GM12878 (cell line): ENCODE measurements at regions not wholly inside any gene's neighbourhood (a gene's known extent, or its start where the extent isn't known, plus 50 kb on each side); places are given as distances from the start of the nearest gene placed in this dataset.

ENCODE experiments used
- ATF7 ChIP-seq: fragments of 450-650 bp; IDR thresholded peaks from 2 replicates; pipeline ENCODE4 v1.6.1; 2016; ENCODE audit warnings: low read depth, mild to moderate bottlenecking
- EP300 ChIP-seq, 2 experiments: fragments of 150-350 bp in 1 of 2; IDR thresholded peaks; 2 replicates each; pipeline ENCODE4 v1.6.1; 2011 to 2012; ENCODE audit warnings: low read depth in 2 of 2, low read length in 2 of 2, borderline replicate concordance in 1 of 2, improper control_type of control experiment in 1 of 2, inconsistent platforms in 1 of 2; ENCODE audit not compliant: control insufficient read depth in 1 of 2
- HCFC1 ChIP-seq: fragments of 150-350 bp; IDR thresholded peaks from 2 replicates; pipeline ENCODE4 v1.6.1; 2014; ENCODE audit warnings: low read length
- MXI1 ChIP-seq: fragments of 150-350 bp; IDR thresholded peaks from 2 replicates; pipeline ENCODE4 v1.6.1; 2011; ENCODE audit warnings: low read depth, mild to moderate bottlenecking, inconsistent platforms, low read length, improper control_type of control experiment
- SIX5 ChIP-seq: IDR thresholded peaks from 2 replicates; pipeline ENCODE4 v1.6.1; 2011; ENCODE audit warnings: mild to moderate bottlenecking, low read depth, low read length, moderate library complexity; ENCODE audit not compliant: severe bottlenecking
- YY1 ChIP-seq: IDR thresholded peaks from 2 replicates; pipeline ENCODE4 v1.6.1; 2011; ENCODE audit warnings: low read depth, mild to moderate bottlenecking, low read length
- TF ChIP-seq, protein P1 (sequence below), 3 experiments: IDR thresholded peaks in 2 of 3; conservative IDR thresholded peaks in 1 of 3; 2 replicates each; pipeline ENCODE4 v1.5.1; 2011; ENCODE audit warnings: low read depth in 3 of 3, low read length in 3 of 3, mild to moderate bottlenecking in 3 of 3, control low read depth in 2 of 3, moderate library complexity in 2 of 3, inconsistent platforms in 1 of 3, mixed read lengths in 1 of 3; ENCODE audit not compliant: control insufficient read depth in 2 of 3, insufficient read depth in 1 of 3; ENCODE audit errors: extremely low read depth in 1 of 3
- TF ChIP-seq, protein P2 (sequence below): IDR thresholded peaks from 2 replicates; pipeline ENCODE4 v1.6.1; 2012; ENCODE audit warnings: low read length, inconsistent platforms

DNA sequence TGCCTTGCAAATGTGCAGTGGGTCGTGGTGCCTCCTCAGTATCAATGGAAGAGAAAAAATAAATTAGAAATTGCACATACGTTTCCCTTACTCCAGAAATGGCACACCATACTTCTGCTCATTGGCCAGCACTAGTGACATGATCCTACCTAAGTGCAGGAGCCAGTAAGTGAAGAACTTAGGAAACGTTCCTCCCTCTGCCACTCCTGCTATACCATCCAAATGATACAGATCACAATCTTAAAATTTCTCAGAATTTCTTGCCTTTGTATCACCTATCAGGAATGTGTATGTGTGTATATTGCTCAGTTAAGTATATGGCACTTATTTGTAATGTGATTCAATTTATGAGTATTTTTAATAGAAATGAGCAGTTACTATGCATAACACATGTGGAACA is 237.0 kb upstream of the UBE2E3 start:
- TF ChIP-seq EP300 (IDR thresholded peaks at IDR 0.05; ENCODE audit: borderline replicate concordance in 1 of 2, control insufficient read depth in 1 of 2, low read depth in 2 of 2, low read length in 2 of 2) (no peak), MXI1 (no peak), ATF7 (no peak), YY1 (no peak), HCFC1 (no peak), SIX5 (no peak)
- TF ChIP-seq, protein P1, sequence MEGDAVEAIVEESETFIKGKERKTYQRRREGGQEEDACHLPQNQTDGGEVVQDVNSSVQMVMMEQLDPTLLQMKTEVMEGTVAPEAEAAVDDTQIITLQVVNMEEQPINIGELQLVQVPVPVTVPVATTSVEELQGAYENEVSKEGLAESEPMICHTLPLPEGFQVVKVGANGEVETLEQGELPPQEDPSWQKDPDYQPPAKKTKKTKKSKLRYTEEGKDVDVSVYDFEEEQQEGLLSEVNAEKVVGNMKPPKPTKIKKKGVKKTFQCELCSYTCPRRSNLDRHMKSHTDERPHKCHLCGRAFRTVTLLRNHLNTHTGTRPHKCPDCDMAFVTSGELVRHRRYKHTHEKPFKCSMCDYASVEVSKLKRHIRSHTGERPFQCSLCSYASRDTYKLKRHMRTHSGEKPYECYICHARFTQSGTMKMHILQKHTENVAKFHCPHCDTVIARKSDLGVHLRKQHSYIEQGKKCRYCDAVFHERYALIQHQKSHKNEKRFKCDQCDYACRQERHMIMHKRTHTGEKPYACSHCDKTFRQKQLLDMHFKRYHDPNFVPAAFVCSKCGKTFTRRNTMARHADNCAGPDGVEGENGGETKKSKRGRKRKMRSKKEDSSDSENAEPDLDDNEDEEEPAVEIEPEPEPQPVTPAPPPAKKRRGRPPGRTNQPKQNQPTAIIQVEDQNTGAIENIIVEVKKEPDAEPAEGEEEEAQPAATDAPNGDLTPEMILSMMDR (IDR thresholded peaks at IDR 0.05 in 2 of 3, conservative IDR thresholded peaks at IDR 0.05 in 1 of 3; ENCODE audit: control insufficient read depth in 2 of 3, extremely low read depth in 1 of 3, insufficient read depth in 1 of 3, low read depth in 3 of 3, low read length in 3 of 3) = no peak
- TF ChIP-seq, protein P2, sequence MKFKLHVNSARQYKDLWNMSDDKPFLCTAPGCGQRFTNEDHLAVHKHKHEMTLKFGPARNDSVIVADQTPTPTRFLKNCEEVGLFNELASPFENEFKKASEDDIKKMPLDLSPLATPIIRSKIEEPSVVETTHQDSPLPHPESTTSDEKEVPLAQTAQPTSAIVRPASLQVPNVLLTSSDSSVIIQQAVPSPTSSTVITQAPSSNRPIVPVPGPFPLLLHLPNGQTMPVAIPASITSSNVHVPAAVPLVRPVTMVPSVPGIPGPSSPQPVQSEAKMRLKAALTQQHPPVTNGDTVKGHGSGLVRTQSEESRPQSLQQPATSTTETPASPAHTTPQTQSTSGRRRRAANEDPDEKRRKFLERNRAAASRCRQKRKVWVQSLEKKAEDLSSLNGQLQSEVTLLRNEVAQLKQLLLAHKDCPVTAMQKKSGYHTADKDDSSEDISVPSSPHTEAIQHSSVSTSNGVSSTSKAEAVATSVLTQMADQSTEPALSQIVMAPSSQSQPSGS = no peak
